ENCODE measurements at regions not wholly inside any gene's neighbourhood (a gene's known extent, or its start where the extent isn't known, plus 50 kb on each side); places are given as distances from the start of the nearest gene placed in this dataset.

DNA sequence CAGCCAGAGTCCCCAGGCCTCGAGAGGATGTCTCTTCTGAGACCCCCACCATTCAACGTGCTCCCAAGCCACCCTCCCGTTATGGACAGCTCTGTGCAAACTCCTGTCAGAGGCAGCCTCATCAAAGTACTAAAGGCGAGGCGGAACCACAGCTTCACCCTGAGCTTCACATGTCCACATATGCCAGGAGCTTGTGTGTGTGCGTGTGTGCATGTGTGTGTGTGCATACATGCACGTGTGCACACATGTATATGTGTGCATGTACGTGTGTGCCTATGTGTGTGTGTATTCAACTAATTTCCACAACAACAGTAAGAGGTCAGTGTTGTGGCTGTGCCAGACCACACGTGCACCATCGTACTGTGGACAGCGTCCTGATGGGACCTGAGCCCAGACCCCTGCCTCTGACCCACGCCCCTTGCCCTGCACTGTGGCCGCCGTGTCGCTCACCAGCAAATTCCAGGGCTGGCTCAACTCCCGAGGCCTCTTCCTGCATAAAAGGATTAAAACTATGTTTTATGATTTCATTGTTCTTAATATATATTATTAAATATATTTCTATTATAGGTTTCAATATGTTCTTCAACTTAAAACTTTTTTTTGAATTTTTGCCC, 444.8 kb downstream of the EIPR1 start:
- TF ChIP-seq, protein P1, sequence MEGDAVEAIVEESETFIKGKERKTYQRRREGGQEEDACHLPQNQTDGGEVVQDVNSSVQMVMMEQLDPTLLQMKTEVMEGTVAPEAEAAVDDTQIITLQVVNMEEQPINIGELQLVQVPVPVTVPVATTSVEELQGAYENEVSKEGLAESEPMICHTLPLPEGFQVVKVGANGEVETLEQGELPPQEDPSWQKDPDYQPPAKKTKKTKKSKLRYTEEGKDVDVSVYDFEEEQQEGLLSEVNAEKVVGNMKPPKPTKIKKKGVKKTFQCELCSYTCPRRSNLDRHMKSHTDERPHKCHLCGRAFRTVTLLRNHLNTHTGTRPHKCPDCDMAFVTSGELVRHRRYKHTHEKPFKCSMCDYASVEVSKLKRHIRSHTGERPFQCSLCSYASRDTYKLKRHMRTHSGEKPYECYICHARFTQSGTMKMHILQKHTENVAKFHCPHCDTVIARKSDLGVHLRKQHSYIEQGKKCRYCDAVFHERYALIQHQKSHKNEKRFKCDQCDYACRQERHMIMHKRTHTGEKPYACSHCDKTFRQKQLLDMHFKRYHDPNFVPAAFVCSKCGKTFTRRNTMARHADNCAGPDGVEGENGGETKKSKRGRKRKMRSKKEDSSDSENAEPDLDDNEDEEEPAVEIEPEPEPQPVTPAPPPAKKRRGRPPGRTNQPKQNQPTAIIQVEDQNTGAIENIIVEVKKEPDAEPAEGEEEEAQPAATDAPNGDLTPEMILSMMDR (IDR thresholded peaks at IDR 0.05; ENCODE audit: poor library complexity, severe bottlenecking): no peak
- H3K4me3 ChIP-seq (ENCODE audit: severe bottlenecking): no peak overlapping the region
- H3K36me3 ChIP-seq (ENCODE audit: low read depth): no peaks in the 10 kb centered on the region
- ATAC-seq (ENCODE audit: low read depth) (no peak), DNase-seq (ENCODE audit: low spot score) (no peak)
- no peak overlapping the region for H3K27ac ChIP-seq (ENCODE audit: poor library complexity, severe bottlenecking)
- no peaks in the 10 kb centered on the region for H3K27me3 ChIP-seq (ENCODE audit: insufficient read depth, poor library complexity, severe bottlenecking)
- H3K9me3 ChIP-seq (ENCODE audit: severe bottlenecking): no peaks in the 10 kb centered on the region
- H3K4me1 ChIP-seq (ENCODE audit: insufficient read depth, poor library complexity, severe bottlenecking): no peaks in the 10 kb centered on the region

DNA sequence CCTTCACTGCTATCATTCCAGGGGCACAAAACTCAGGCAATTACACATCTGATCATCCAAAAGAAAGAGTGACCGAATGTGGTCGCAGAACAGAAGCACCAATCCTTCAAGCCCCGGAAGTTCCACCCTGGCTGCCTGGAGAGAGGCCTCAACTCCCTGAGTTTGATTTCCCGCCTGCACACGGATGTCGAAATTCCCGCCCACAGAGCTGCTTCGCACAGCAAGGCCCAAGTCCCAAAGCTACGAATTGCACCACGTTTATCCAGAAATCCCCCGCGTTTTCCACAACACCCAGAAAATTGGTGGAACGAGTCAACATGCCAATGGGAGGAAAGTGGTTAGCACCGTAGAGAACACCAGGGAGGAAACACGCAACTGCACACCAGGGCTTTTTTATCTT, 445.4 kb downstream of the EIPR1 start:
- H3K36me3 ChIP-seq (ENCODE audit: low read depth): no peaks in the 10 kb centered on the region
- H3K27me3 ChIP-seq (ENCODE audit: insufficient read depth, poor library complexity, severe bottlenecking): no peaks in the 10 kb centered on the region
- DNase-seq (ENCODE audit: low spot score) (no peak), ATAC-seq (ENCODE audit: low read depth) (no peak)
- H3K27ac ChIP-seq (ENCODE audit: poor library complexity, severe bottlenecking): no peak overlapping the region
- TF ChIP-seq, protein P1 (IDR thresholded peaks at IDR 0.05; ENCODE audit: poor library complexity, severe bottlenecking): no peak
- no peak overlapping the region for H3K4me3 ChIP-seq (ENCODE audit: severe bottlenecking)
- no peaks in the 10 kb centered on the region for H3K4me1 ChIP-seq (ENCODE audit: insufficient read depth, poor library complexity, severe bottlenecking)
- H3K9me3 ChIP-seq (ENCODE audit: severe bottlenecking): no peaks in the 10 kb centered on the region

DNA sequence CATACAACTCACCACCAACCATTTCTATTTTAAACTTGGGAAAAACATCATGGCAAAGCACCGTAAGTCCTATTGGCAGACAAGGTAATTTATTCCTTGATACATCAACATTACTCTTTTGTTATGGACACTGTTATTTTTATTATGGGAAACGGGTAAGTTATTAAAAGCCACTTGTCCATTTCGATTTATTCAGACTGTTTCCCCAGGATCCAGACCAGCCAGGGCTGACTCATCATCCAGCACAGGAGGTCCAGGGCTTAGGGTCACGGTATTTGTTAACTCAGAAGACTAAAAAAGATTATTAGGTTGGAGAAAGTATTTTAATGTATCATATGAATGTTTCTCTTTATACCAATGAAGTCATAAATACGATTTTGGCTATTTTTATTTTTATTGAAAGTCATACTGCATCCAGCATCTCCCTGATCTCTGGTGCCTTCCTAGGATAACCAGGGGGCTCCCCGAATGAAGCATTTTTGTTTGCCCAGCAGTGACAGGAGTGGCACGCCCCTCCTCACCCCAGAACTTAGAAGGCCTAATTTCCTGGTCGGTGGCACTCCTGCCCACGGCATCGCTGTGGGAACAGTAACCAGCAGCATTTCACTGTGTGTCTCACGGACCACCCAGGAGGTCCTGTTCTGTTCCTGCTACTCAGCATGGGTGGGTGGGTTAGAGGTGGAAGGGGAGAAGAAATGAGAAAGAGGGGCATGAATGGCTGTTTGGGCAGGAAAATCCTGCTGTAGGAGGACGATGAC, 446.1 kb downstream of the EIPR1 start:
- H3K36me3 ChIP-seq (ENCODE audit: low read depth): no peaks in the 10 kb centered on the region
- H3K27me3 ChIP-seq (ENCODE audit: insufficient read depth, poor library complexity, severe bottlenecking): no peaks in the 10 kb centered on the region
- TF ChIP-seq, protein P1 (IDR thresholded peaks at IDR 0.05; ENCODE audit: poor library complexity, severe bottlenecking): no peak
- DNase-seq (ENCODE audit: low spot score) (no peak), ATAC-seq (ENCODE audit: low read depth) (no peak)
- no peak overlapping the region for H3K27ac ChIP-seq (ENCODE audit: poor library complexity, severe bottlenecking)
- no peaks in the 10 kb centered on the region for H3K9me3 ChIP-seq (ENCODE audit: severe bottlenecking)
- no peak overlapping the region for H3K4me3 ChIP-seq (ENCODE audit: severe bottlenecking)
- no peaks in the 10 kb centered on the region for H3K4me1 ChIP-seq (ENCODE audit: insufficient read depth, poor library complexity, severe bottlenecking)

DNA sequence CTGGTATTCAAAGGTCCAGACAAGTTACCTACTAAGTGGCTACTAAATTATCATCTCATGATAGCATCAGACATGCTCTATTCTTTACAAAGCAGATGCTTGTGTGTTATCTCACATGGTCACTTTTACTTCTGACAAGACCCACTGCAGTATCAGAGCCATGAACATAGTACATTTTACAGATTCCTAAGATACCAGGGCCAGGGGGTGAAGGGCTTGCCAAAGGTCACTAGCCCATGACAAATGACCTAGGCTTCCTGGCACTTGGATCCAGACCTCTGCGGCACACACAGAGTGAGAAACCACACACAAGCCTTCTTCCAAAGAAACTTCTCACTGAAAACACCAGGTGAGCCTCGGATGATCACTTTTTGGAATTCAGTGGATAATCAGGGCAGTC, 446.8 kb downstream of the EIPR1 start:
- no peaks in the 10 kb centered on the region for H3K27me3 ChIP-seq (ENCODE audit: insufficient read depth, poor library complexity, severe bottlenecking)
- H3K36me3 ChIP-seq (ENCODE audit: low read depth): no peaks in the 10 kb centered on the region
- no peak overlapping the region for H3K27ac ChIP-seq (ENCODE audit: poor library complexity, severe bottlenecking)
- DNase-seq (ENCODE audit: low spot score) (no peak), ATAC-seq (ENCODE audit: low read depth) (no peak)
- TF ChIP-seq, protein P1 (IDR thresholded peaks at IDR 0.05; ENCODE audit: poor library complexity, severe bottlenecking): no peak
- no peaks in the 10 kb centered on the region for H3K9me3 ChIP-seq (ENCODE audit: severe bottlenecking)
- no peak overlapping the region for H3K4me3 ChIP-seq (ENCODE audit: severe bottlenecking)
- no peaks in the 10 kb centered on the region for H3K4me1 ChIP-seq (ENCODE audit: insufficient read depth, poor library complexity, severe bottlenecking)

DNA sequence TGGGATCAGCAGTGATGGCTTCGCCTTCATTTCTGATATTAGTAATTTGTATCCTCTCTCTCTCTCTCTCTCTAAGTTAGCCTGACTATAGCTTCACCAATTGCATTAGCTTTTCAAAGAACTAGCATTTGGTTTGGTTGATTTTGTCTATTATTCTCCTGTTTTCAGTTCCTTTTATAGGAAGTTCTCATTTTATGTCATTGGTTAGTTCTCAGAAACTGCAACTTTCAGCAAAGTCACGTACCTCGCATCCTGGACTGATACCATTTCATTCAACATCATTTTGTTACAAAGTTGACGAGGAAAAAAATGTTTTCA, 450.8 kb downstream of the EIPR1 start:
- DNase-seq (ENCODE audit: low spot score): no peak
- Histone ChIP-seq H3K27me3 (ENCODE audit: insufficient read depth, poor library complexity, severe bottlenecking) (no peaks in the 10 kb centered on the region), H3K27ac (ENCODE audit: poor library complexity, severe bottlenecking) (no peak overlapping the region), H3K4me3 (ENCODE audit: severe bottlenecking) (no peak overlapping the region), H3K36me3 (ENCODE audit: low read depth) (no peaks in the 10 kb centered on the region), H3K9me3 (ENCODE audit: severe bottlenecking) (no peaks in the 10 kb centered on the region), H3K4me1 (ENCODE audit: insufficient read depth, poor library complexity, severe bottlenecking) (no peaks in the 10 kb centered on the region)
- TF ChIP-seq, protein P1 (IDR thresholded peaks at IDR 0.05; ENCODE audit: poor library complexity, severe bottlenecking): no peak
- no peak for ATAC-seq (ENCODE audit: low read depth)

All from RWPE2 (cell line).